GM12878 (cell line): ENCODE measurements at regions not wholly inside any gene's neighbourhood (a gene's known extent, or its start where the extent isn't known, plus 50 kb on each side); places are given as distances from the start of the nearest gene placed in this dataset.

Source experiments
- ATAC-seq: fragments of 200-7000 bp; cut with Tn5 transposase; 3 replicates; pipeline ENCODE4 v1.9.1; 2020; ENCODE audit warnings: mild to moderate bottlenecking, moderate library complexity
- BruUV-seq: library from RNA; stranded (reverse); fragments of 400-500 nt; replicated peaks from 2 replicates; lab custom pipeline; 2021; lab: Mats Ljungman, UMichigan
- CTCF ChIA-PET: fragments of 300-600 bp; sonication (Branson Sonifier 250); formaldehyde crosslinking; extraction: SDS; loops from one replicate; lab custom pipeline; 2021; ENCODE audit warnings: inconsistent platforms; lab: Yijun Ruan, JAX
- POLR2A ChIA-PET: fragments of 350-600 bp; formaldehyde crosslinking; extraction: SDS; loops from one replicate; lab custom pipeline; 2021; ENCODE audit warnings: inconsistent platforms; lab: Charles Lee
- RAD21 ChIA-PET: fragments of 300-600 bp; sonication (Branson Sonifier 250); formaldehyde crosslinking; loops from one replicate; lab custom pipeline; 2023; ENCODE audit warnings: antibody characterized with exemption; ENCODE audit not compliant: unreplicated experiment; lab: Charles Lee
- SMC1A ChIA-PET: fragments of 300-600 bp; sonication (Branson Sonifier 250); formaldehyde crosslinking; loops from one replicate; lab custom pipeline; 2023; ENCODE audit not compliant: unreplicated experiment, uncharacterized antibody; lab: Charles Lee
- DNase-seq: peaks from one replicate; pipeline ENCODE4 v3.0.0-alpha.2; 2011; ENCODE audit warnings: low read depth, low spot score
- FAIRE-seq: peaks from 3 replicates; lab custom pipeline; 2011; peaks lifted over from hg19 to GRCh38; lab: Jason Lieb, UNC
- H2AFZ ChIP-seq: 2 replicates; pipeline ENCODE4 v1.6.0; 2011; ENCODE audit warnings: low read depth, low read length, control low read depth; ENCODE audit not compliant: control insufficient read depth
- H3K27ac ChIP-seq: 2 replicates; pipeline ENCODE4 v1.5.1; 2011; ENCODE audit warnings: control low read depth; ENCODE audit not compliant: control insufficient read depth, insufficient read depth
- H3K27me3 ChIP-seq, 2 experiments: replicated peaks in 1 of 2; 2 replicates each; pipeline versions ENCODE4 v1.6.0 to v1.6.1; 2011; ENCODE audit warnings: low read length in 1 of 2; ENCODE audit not compliant: control insufficient read depth in 2 of 2, insufficient read depth in 2 of 2
- H3K36me3 ChIP-seq, 2 experiments: 2 replicates each; pipeline ENCODE4 v1.5.1; 2011; ENCODE audit warnings: low read length in 1 of 2; ENCODE audit not compliant: control insufficient read depth in 2 of 2, insufficient read depth in 2 of 2
- H3K4me1 ChIP-seq: 2 replicates; pipeline ENCODE4 v1.6.1; 2011; ENCODE audit warnings: mild to moderate bottlenecking, low read length, moderate library complexity, mixed read lengths; ENCODE audit not compliant: control insufficient read depth, insufficient read depth
- H3K4me2 ChIP-seq: 2 replicates; pipeline ENCODE4 v1.6.0; 2011; ENCODE audit warnings: control low read depth; ENCODE audit not compliant: control insufficient read depth, insufficient read depth
- H3K4me3 ChIP-seq: fragments of 200-600 bp; sonication (generic); 2 replicates; pipeline ENCODE4 v1.5.1; 2016
- H3K79me2 ChIP-seq: 2 replicates; pipeline ENCODE4 v1.6.0; 2011; ENCODE audit warnings: low read length; ENCODE audit not compliant: control insufficient read depth, insufficient read depth
- H3K9ac ChIP-seq: 2 replicates; pipeline ENCODE4 v1.8.0; 2011; ENCODE audit warnings: low read length, control low read depth, mixed read lengths; ENCODE audit not compliant: control insufficient read depth, insufficient read depth
- H3K9me3 ChIP-seq: replicated peaks from 3 replicates; pipeline ENCODE4 v1.5.1; 2011; ENCODE audit warnings: mild to moderate bottlenecking, low read length; ENCODE audit not compliant: control insufficient read depth, insufficient read depth
- H4K20me1 ChIP-seq: 2 replicates; pipeline ENCODE4 v1.6.0; 2011; ENCODE audit not compliant: control insufficient read depth, insufficient read depth
- BCL11A ChIP-seq: IDR thresholded peaks from 2 replicates; pipeline ENCODE4 v1.6.1; 2011; ENCODE audit warnings: low read depth, low read length
- EED ChIP-seq: sonication (generic); IDR thresholded peaks from 2 replicates; pipeline ENCODE4 v1.6.1; 2016; ENCODE audit warnings: antibody characterized with exemption, low read depth
- HCFC1 ChIP-seq: fragments of 150-350 bp; IDR thresholded peaks from 2 replicates; pipeline ENCODE4 v1.6.1; 2014; ENCODE audit warnings: low read length
- PRDM15 ChIP-seq: fragments of 450-650 bp; formaldehyde crosslinking; IDR thresholded peaks from 2 replicates; pipeline ENCODE4 v1.4.0; 2020; ENCODE audit warnings: mild to moderate bottlenecking, moderate library complexity
- SIN3A ChIP-seq: IDR thresholded peaks from 2 replicates; pipeline ENCODE4 v1.6.1; 2012; ENCODE audit warnings: low read depth, low read length, improper control_type of control experiment
- ZNF687 ChIP-seq: fragments of 450-650 bp; IDR thresholded peaks from 2 replicates; pipeline ENCODE4 v1.6.1; 2017; ENCODE audit warnings: mild to moderate bottlenecking, moderate library complexity
- WGBS: methylation state at CpG from one replicate; pipeline ENCODE4 v1.1.6; 2016; ENCODE audit warnings: low lambda C conversion rate; ENCODE audit not compliant: insufficient replicate concordance, insufficient coverage; ENCODE audit errors: missing lambda C conversion rate; 5-methylcytosine and 5-hydroxymethylcytosine counted together
- in situ Hi-C: fragments of 300-500 bp; cut with MboI; formaldehyde crosslinking; loops from 9 replicates; pipeline ENCODE4 v1.14.3; 2018; ENCODE audit warnings: mixed read lengths
- intact Hi-C: fragments of 100-400 bp; cut with micrococcal nuclease; formaldehyde crosslinking; loops from one replicate; pipeline ENCODE4 v1.14.2; 2022; ENCODE audit not compliant: unreplicated experiment

GRCh38 chr16:66225696-66226095 is 140.8 kb upstream of the CDH5 start:
- Histone ChIP-seq H3K79me2 (no peaks in the 10 kb centered on the region), H3K27me3 (no peaks in the 10 kb centered on the region; a peak in 2 of 4 replicates), H3K4me2 (no peak overlapping the region), H3K9ac (no peak overlapping the region), H3K36me3 (no peaks in the 10 kb centered on the region), H4K20me1 (no peaks in the 10 kb centered on the region), H3K4me3 (no peak overlapping the region), H2AFZ (no peak overlapping the region), H3K4me1 (no peaks in the 10 kb centered on the region), H3K27ac (no peak overlapping the region), H3K9me3 (no peaks in the 10 kb centered on the region)
- WGBS: 19% methylated on average over 5 of the region's 5 CpGs
- TF ChIP-seq EED (no peak), SIN3A (no peak), HCFC1 (no peak), ZNF687 (no peak), BCL11A (no peak), PRDM15 (CRISPR knock-in tag) (no peak)
- BruUV-seq: no TSS peak
- no peak for FAIRE-seq
- CTCF ChIA-PET: no interaction called here
- in situ Hi-C loops: no loop called here
- POLR2A ChIA-PET: no interaction called here
- intact Hi-C loops: no loop called here
- RAD21 ChIA-PET: no interaction called here
- no peak for ATAC-seq
- no peak for DNase-seq
- SMC1A ChIA-PET: no interaction called here
